ENCODE measurements at regions not wholly inside any gene's neighbourhood (a gene's known extent, or its start where the extent isn't known, plus 50 kb on each side); places are given as distances from the start of the nearest gene placed in this dataset.
"Not testable (repeated sequence)": the region's sequence is repeated elsewhere in the genome, so short reads cannot be mapped to it uniquely, and the experiment has no call there.

DNA sequence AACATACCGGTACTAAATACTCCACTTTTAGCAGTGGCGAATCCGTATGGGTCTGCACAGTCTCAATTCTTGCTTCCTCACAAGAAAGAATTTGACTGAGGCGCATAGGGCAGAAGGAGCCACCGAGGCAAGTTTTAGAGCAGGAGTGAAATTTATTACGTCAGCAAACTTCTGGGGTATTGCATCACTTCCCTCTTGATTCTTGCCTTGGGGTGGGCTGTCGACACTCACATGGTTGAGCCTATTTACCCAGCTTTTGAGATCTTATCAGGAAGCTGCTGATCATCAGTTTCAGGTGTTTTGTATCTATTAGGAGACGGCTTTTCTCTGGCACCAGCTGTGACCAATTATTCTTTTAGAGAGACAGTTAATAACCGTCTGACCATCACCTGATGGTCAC lies 111.5 kb upstream of the CCNH start:
- DNase-seq (no peak), ATAC-seq (no peak)
- Mint-ChIP-seq H3K9me3 (no peaks in the 10 kb centered on the region), H3K27ac (no peak overlapping the region), H3K4me3 (no peak overlapping the region), H3K27me3 (no peaks in the 10 kb centered on the region), H3K4me1 (no peaks in the 10 kb centered on the region)

DNA sequence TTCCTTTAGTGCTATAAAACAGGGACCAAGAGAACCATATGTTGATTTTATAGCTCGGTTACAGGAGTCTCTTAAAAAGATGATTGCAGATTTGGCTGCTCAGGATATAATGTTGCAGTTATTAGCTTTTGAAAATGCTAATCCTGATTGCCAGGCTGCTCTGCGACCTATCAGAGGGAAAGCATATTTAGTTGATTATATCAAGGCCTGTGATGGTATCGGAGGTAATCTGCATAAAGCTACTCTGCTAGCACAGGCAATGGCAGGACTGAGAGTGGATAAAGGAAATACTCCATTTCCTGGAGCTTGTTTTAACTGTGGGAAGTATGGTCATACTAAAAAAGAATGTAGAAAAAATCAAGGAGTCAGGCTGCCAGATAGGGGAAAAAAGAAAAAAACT lies 99.0 kb upstream of the CCNH start:
- H3K27me3 Mint-ChIP-seq, ATAC-seq, H3K4me1 Mint-ChIP-seq, H3K27ac Mint-ChIP-seq, H3K4me3 Mint-ChIP-seq, H3K9me3 Mint-ChIP-seq, DNase-seq: not testable (repeated sequence)

DNA sequence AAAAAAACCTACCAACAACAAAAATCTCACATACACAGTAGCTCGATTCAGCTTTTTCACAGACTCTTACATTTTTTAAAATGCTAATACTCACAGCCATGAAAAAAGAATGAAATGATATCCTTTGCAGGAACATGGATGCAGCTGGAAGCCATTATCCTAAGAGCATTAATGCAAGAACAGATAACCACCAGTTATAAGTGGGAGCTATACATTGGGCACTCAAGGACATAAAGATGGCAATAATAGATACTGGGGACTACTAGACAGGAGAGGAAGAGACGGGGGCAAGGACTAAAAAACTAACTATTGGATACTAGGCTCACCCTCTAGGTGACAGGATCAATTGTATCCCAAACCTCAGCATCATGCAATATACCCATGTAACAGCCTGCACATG lies 90.3 kb upstream of the CCNH start:
- DNase-seq (no peak), ATAC-seq (no peak)
- Mint-ChIP-seq H3K27me3 (no peaks in the 10 kb centered on the region), H3K4me3 (no peak overlapping the region), H3K9me3 (no peaks in the 10 kb centered on the region), H3K4me1 (no peaks in the 10 kb centered on the region), H3K27ac (no peak overlapping the region)

DNA sequence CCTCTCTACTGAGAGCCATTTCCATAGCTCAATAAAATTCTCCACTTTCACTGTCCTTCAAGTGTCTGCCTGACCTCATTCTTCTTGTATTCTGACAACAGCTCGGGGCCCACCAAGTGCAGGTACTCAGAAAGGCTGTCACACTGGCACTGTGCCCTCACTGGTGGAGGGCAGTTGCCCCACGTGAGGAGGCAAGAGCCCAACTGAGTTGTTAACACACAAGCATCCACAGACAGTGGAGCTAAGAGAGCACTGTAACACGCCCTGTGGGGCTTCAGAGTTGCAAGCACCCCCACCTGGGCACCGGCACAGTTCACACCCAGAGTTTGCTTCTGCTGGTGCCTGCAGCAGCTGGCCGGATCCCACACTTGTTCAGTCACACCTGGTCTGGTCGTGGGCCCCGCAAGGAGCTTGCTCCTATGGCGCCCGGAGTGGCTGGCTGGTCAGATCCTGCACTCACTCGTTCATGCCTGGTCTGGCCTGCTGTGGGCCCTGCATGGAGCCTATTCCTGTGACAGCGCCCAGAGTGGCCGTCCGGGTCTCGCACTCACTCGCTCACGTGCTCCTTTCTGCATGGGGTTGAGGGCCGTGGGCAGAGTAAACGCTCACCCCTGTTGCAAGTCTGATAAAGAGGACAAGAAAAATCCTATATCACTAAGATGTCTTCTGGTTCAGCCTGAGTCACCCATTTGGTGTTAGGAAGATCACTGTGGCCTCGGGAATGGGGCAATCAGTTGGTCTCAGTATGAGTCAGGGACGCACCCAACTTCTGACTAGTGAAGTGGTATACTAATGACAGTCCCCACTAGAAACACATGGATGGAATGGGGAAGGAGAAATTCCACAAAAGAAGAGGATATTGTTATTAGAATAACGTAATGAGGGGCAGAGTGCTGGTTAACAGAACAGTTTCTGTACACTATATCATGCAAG lies 87.0 kb upstream of the CCNH start:
- no peak for DNase-seq
- peak; percentile 35 for ATAC-seq
- Mint-ChIP-seq H3K4me3 (no peak overlapping the region), H3K27me3 (no peaks in the 10 kb centered on the region), H3K9me3 (peaks cover 0 to 11% of the 10 kb centered on the region in 2 donors), H3K4me1 (no peaks in the 10 kb centered on the region), H3K27ac (no peak overlapping the region)
